Central memory CD8-positive, alpha-beta T cell (primary cell): ENCODE measurements at regions not wholly inside any gene's neighbourhood (a gene's known extent, or its start where the extent isn't known, plus 50 kb on each side); places are given as distances from the start of the nearest gene placed in this dataset.
"Not testable (repeated sequence)": the region's sequence is repeated elsewhere in the genome, so short reads cannot be mapped to it uniquely, and the experiment has no call there.

Source experiments
- ATAC-seq: fragments of 150-1000 bp; cut with Tn5 transposase; replicated peaks from 2 replicates; pipeline ENCODE4 v1.10.0; 2022; ENCODE audit warnings: mild to moderate bottlenecking, moderate FRiP score, moderate number of reproducible peaks; ENCODE audit not compliant: poor library complexity, severe bottlenecking; ENCODE audit errors: extremely low read depth
- DNase-seq, 2 donors: peaks; one replicate each; pipeline ENCODE4 v3.0.0; 2021; ENCODE audit warnings: low spot score in 2 of 2
- H3K27ac Mint-ChIP-seq: one replicate; pipeline ENCODE4 v1.8.0; 2022; ENCODE audit warnings: low read depth, mild to moderate bottlenecking, moderate library complexity, mixed read lengths
- H3K27me3 Mint-ChIP-seq: one replicate; pipeline ENCODE4 v1.8.0; 2022; ENCODE audit warnings: mixed read lengths
- H3K36me3 Mint-ChIP-seq: one replicate; pipeline ENCODE4 v1.8.0; 2022; ENCODE audit warnings: mild to moderate bottlenecking, moderate library complexity, mixed read lengths; ENCODE audit not compliant: insufficient read depth
- H3K4me1 Mint-ChIP-seq: one replicate; pipeline ENCODE4 v1.8.0; 2022; ENCODE audit warnings: mixed read lengths
- H3K4me3 Mint-ChIP-seq: one replicate; pipeline ENCODE4 v1.8.0; 2022; ENCODE audit warnings: mild to moderate bottlenecking, moderate library complexity, mixed read lengths
- H3K9me3 Mint-ChIP-seq: one replicate; pipeline ENCODE4 v1.8.0; 2022; ENCODE audit warnings: mixed read lengths

- ATAC-seq, result no peak
- no peak for DNase-seq
- Mint-ChIP-seq H3K4me3 (no peak overlapping the region), H3K9me3 (no peaks in the 10 kb centered on the region), H3K27ac (no peak overlapping the region), H3K4me1 (peaks cover 17% of the 10 kb centered on the region), H3K27me3 (peaks cover 55% of the 10 kb centered on the region), H3K36me3 (peaks cover 1% of the 10 kb centered on the region)
Measured at GRCh38 chr11:34001557-34002064, 49.9 kb upstream of the CAPRIN1 start.

- Mint-ChIP-seq H3K9me3 (no peaks in the 10 kb centered on the region), H3K4me3 (no peak overlapping the region), H3K27me3 (peaks cover 47% of the 10 kb centered on the region), H3K36me3 (no peaks in the 10 kb centered on the region), H3K4me1 (peaks cover 17% of the 10 kb centered on the region), H3K27ac (no peak overlapping the region)
- ATAC-seq (no peak), DNase-seq (no peak)
Measured at GRCh38 chr11:33999393-33999792, 52.1 kb upstream of the CAPRIN1 start.

- Mint-ChIP-seq H3K4me1 (peaks cover 17% of the 10 kb centered on the region), H3K9me3 (no peaks in the 10 kb centered on the region), H3K27ac (no peak overlapping the region), H3K4me3 (no peak overlapping the region), H3K27me3 (peaks cover 35% of the 10 kb centered on the region), H3K36me3 (no peaks in the 10 kb centered on the region)
- ATAC-seq (no peak), DNase-seq (no peak)
Measured at GRCh38 chr11:33997584-33998251, 53.8 kb upstream of the CAPRIN1 start.

- H3K4me1 Mint-ChIP-seq, result peaks cover 17% of the 10 kb centered on the region
- H3K4me3 Mint-ChIP-seq, result no peak overlapping the region
Measured at GRCh38 chr11:33996498-33997454, 54.8 kb upstream of the CAPRIN1 start.

GRCh38 chr11:33994937-33995336 is 56.6 kb upstream of the CAPRIN1 start:
- no peak for DNase-seq
- H3K4me3 Mint-ChIP-seq, result no peak overlapping the region
- no peaks in the 10 kb centered on the region for H3K9me3 Mint-ChIP-seq
- peaks cover 8% of the 10 kb centered on the region for H3K4me1 Mint-ChIP-seq
- H3K27ac Mint-ChIP-seq, result no peak overlapping the region
- ATAC-seq, result no peak
- H3K27me3 Mint-ChIP-seq, result peaks cover 35% of the 10 kb centered on the region
- H3K36me3 Mint-ChIP-seq, result no peaks in the 10 kb centered on the region

More at GRCh38 chr11:33996498-33997454, 54.8 kb upstream of the CAPRIN1 start:
- H3K36me3 Mint-ChIP-seq, result no peaks in the 10 kb centered on the region
- H3K9me3 Mint-ChIP-seq, result no peaks in the 10 kb centered on the region
- DNase-seq, result peak; percentile 60 to 62
- peak; percentile 94 for ATAC-seq
- H3K27me3 Mint-ChIP-seq, result peaks cover 35% of the 10 kb centered on the region
- H3K27ac Mint-ChIP-seq, result no peak overlapping the region

- DNase-seq, ATAC-seq, H3K4me3 Mint-ChIP-seq, H3K36me3 Mint-ChIP-seq, H3K27ac Mint-ChIP-seq, H3K4me1 Mint-ChIP-seq, H3K27me3 Mint-ChIP-seq, H3K9me3 Mint-ChIP-seq: not testable (repeated sequence)
Measured at GRCh38 chr11:33991136-33991535, 60.4 kb upstream of the CAPRIN1 start.

- not testable (repeated sequence) for H3K27ac Mint-ChIP-seq, H3K4me1 Mint-ChIP-seq, H3K27me3 Mint-ChIP-seq, ATAC-seq, H3K9me3 Mint-ChIP-seq, H3K36me3 Mint-ChIP-seq, H3K4me3 Mint-ChIP-seq, DNase-seq
Measured at GRCh38 chr11:33990131-33990530, 61.4 kb upstream of the CAPRIN1 start.

GRCh38 chr11:33989461-33989860 is 62.1 kb upstream of the CAPRIN1 start:
- ATAC-seq, result no peak
- H3K9me3 Mint-ChIP-seq, result no peaks in the 10 kb centered on the region
- no peaks in the 10 kb centered on the region for H3K27me3 Mint-ChIP-seq

GRCh38 chr11:33988586-33989370 is 62.8 kb upstream of the CAPRIN1 start:
- no peaks in the 10 kb centered on the region for H3K36me3 Mint-ChIP-seq
- no peak overlapping the region for H3K27ac Mint-ChIP-seq
- no peaks in the 10 kb centered on the region for H3K4me1 Mint-ChIP-seq
- no peak for ATAC-seq
- H3K9me3 Mint-ChIP-seq, result no peaks in the 10 kb centered on the region
- H3K4me3 Mint-ChIP-seq, result no peak overlapping the region
- H3K27me3 Mint-ChIP-seq, result no peaks in the 10 kb centered on the region
- DNase-seq, result no peak

More at GRCh38 chr11:33989461-33989860, 62.1 kb upstream of the CAPRIN1 start:
- no peak for DNase-seq
- Mint-ChIP-seq H3K4me3 (no peak overlapping the region), H3K27ac (no peak overlapping the region), H3K36me3 (no peaks in the 10 kb centered on the region), H3K4me1 (no peaks in the 10 kb centered on the region)

- ATAC-seq (peak; percentile 85), DNase-seq (peak; percentile 49 to 65)
- no peaks in the 10 kb centered on the region for H3K9me3 Mint-ChIP-seq
- no peak overlapping the region for H3K27ac Mint-ChIP-seq
- no peak overlapping the region for H3K4me3 Mint-ChIP-seq
- H3K4me1 Mint-ChIP-seq, result no peaks in the 10 kb centered on the region
- no peaks in the 10 kb centered on the region for H3K27me3 Mint-ChIP-seq
- no peaks in the 10 kb centered on the region for H3K36me3 Mint-ChIP-seq
Measured at GRCh38 chr11:33987975-33988580, 63.5 kb upstream of the CAPRIN1 start.

- H3K4me1 Mint-ChIP-seq, result no peaks in the 10 kb centered on the region
- no peaks in the 10 kb centered on the region for H3K9me3 Mint-ChIP-seq
- H3K36me3 Mint-ChIP-seq, result no peaks in the 10 kb centered on the region
- no peaks in the 10 kb centered on the region for H3K27me3 Mint-ChIP-seq
- no peak for ATAC-seq
- no peak overlapping the region for H3K4me3 Mint-ChIP-seq
- H3K27ac Mint-ChIP-seq, result no peak overlapping the region
- no peak for DNase-seq
Measured at GRCh38 chr11:33987545-33987944, 64.0 kb upstream of the CAPRIN1 start.
